Neural progenitor cell (in vitro differentiated cells): ENCODE measurements at regions not wholly inside any gene's neighbourhood (a gene's known extent, or its start where the extent isn't known, plus 50 kb on each side); places are given as distances from the start of the nearest gene placed in this dataset.

ENCODE experiments used
- DNase-seq: peaks from one replicate; pipeline ENCODE4 v3.0.0-alpha.2; 2016; ENCODE audit warnings: low spot score
- H2AFZ ChIP-seq: fragments of 200-600 bp; sonication (generic); replicated peaks from 2 replicates; pipeline ENCODE4 v1.6.1; 2016; ENCODE audit warnings: antibody characterized with exemption
- H3F3A ChIP-seq: fragments of 200-600 bp; sonication (generic); 2 replicates; pipeline ENCODE4 v1.6.1; 2016; ENCODE audit warnings: antibody characterized with exemption, low read depth
- H3K27ac ChIP-seq: fragments of 200-600 bp; sonication (generic); 2 replicates; pipeline ENCODE4 v1.5.1; 2016; ENCODE audit warnings: mild to moderate bottlenecking
- H3K27me3 ChIP-seq: fragments of 200-600 bp; sonication (generic); 2 replicates; pipeline ENCODE4 v1.6.1; 2016; ENCODE audit warnings: mild to moderate bottlenecking, moderate library complexity
- H3K36me3 ChIP-seq: fragments of 200-600 bp; sonication (generic); 2 replicates; pipeline ENCODE4 v1.5.1; 2016
- H3K4me1 ChIP-seq: fragments of 200-600 bp; sonication (generic); 2 replicates; pipeline ENCODE4 v1.6.1; 2016; ENCODE audit warnings: mixed run types
- H3K4me2 ChIP-seq: fragments of 200-600 bp; sonication (generic); 2 replicates; pipeline ENCODE4 v1.6.1; 2016
- H3K4me3 ChIP-seq: fragments of 200-600 bp; sonication (generic); 2 replicates; pipeline ENCODE4 v1.5.1; 2016
- H3K79me2 ChIP-seq: fragments of 200-600 bp; sonication (generic); 2 replicates; pipeline ENCODE4 v1.6.1; 2016; ENCODE audit warnings: low read depth
- H3K9ac ChIP-seq: fragments of 200-600 bp; sonication (generic); 2 replicates; pipeline ENCODE4 v1.6.1; 2016
- H3K9me3 ChIP-seq: fragments of 200-600 bp; sonication (generic); 2 replicates; pipeline ENCODE4 v1.5.1; 2016; ENCODE audit warnings: low read depth
- H4K20me1 ChIP-seq: fragments of 200-600 bp; sonication (generic); 2 replicates; pipeline ENCODE4 v1.6.1; 2016; ENCODE audit warnings: low read depth
- H3K27ac Mint-ChIP-seq: 3 replicates; pipeline ENCODE4 v1.8.0; 2021; ENCODE audit warnings: mixed read lengths
- H3K27me3 Mint-ChIP-seq: 2 replicates; pipeline ENCODE4 v1.8.0; 2022; ENCODE audit warnings: low read depth, mild to moderate bottlenecking, inconsistent platforms, moderate library complexity, mixed read lengths; ENCODE audit not compliant: insufficient read depth
- H3K36me3 Mint-ChIP-seq: 3 replicates; pipeline ENCODE4 v1.8.0; 2021; ENCODE audit warnings: mixed read lengths
- H3K4me1 Mint-ChIP-seq: 3 replicates; pipeline ENCODE4 v1.8.0; 2021; ENCODE audit warnings: mixed read lengths
- H3K4me3 Mint-ChIP-seq: 3 replicates; pipeline ENCODE4 v1.8.0; 2021; ENCODE audit warnings: mild to moderate bottlenecking, moderate library complexity, mixed read lengths
- H3K9me3 Mint-ChIP-seq: 3 replicates; pipeline ENCODE4 v1.8.0; 2020; ENCODE audit warnings: mixed read lengths
- CTCF ChIP-seq: fragments of 200-600 bp; sonication (generic); IDR thresholded peaks from 2 replicates; pipeline ENCODE4 v1.5.1; 2017; ENCODE audit warnings: antibody characterized with exemption, mild to moderate bottlenecking
- EZH2 ChIP-seq: fragments of 200-600 bp; sonication (generic); IDR thresholded peaks from 2 replicates; pipeline ENCODE4 v1.6.1; 2017; ENCODE audit warnings: antibody characterized with exemption, mild to moderate bottlenecking, moderate library complexity
- EZH2phosphoT487 ChIP-seq: fragments of 200-600 bp; sonication (generic); IDR thresholded peaks from 2 replicates; pipeline ENCODE4 v1.6.1; 2017; ENCODE audit warnings: antibody characterized with exemption

GRCh38 chr13:70339738-70340137, 231.5 kb upstream of the KLHL1 start:
- no peak for TF ChIP-seq EZH2
- no peak for TF ChIP-seq EZH2phosphoT487
- TF ChIP-seq CTCF = peak; percentile 79
- Histone ChIP-seq H3F3A (no peaks in the 10 kb centered on the region), H3K9me3 (no peaks in the 10 kb centered on the region), H3K27ac (no peak overlapping the region), H2AFZ (peak overlapping the region; percentile 79), H3K79me2 (no peaks in the 10 kb centered on the region), H3K4me3 (no peak overlapping the region), H3K4me1 (no peaks in the 10 kb centered on the region), H3K27me3 (no peaks in the 10 kb centered on the region), H3K9ac (no peak overlapping the region), H4K20me1 (no peaks in the 10 kb centered on the region), H3K36me3 (no peaks in the 10 kb centered on the region), H3K4me2 (no peak overlapping the region)
- Mint-ChIP-seq H3K9me3 (no peaks in the 10 kb centered on the region), H3K36me3 (no peaks in the 10 kb centered on the region), H3K4me1 (no peaks in the 10 kb centered on the region), H3K27me3 (no peaks in the 10 kb centered on the region), H3K4me3 (no peak overlapping the region), H3K27ac (no peak overlapping the region)
- peak; percentile 64 for DNase-seq

GRCh38 chr13:70338609-70339008, 230.4 kb upstream of the KLHL1 start:
- Histone ChIP-seq H3K4me1 (no peaks in the 10 kb centered on the region), H3K9me3 (no peaks in the 10 kb centered on the region), H3K4me3 (no peak overlapping the region), H3K27ac (no peak overlapping the region), H4K20me1 (no peaks in the 10 kb centered on the region), H3K9ac (no peak overlapping the region), H2AFZ (no peak overlapping the region), H3K36me3 (no peaks in the 10 kb centered on the region), H3K79me2 (no peaks in the 10 kb centered on the region), H3K4me2 (no peak overlapping the region), H3K27me3 (no peaks in the 10 kb centered on the region), H3F3A (no peaks in the 10 kb centered on the region)
- Mint-ChIP-seq H3K27ac (no peak overlapping the region), H3K36me3 (no peaks in the 10 kb centered on the region), H3K9me3 (no peaks in the 10 kb centered on the region), H3K4me1 (no peaks in the 10 kb centered on the region), H3K4me3 (no peak overlapping the region), H3K27me3 (no peaks in the 10 kb centered on the region)
- no peak for TF ChIP-seq CTCF
- no peak for TF ChIP-seq EZH2phosphoT487
- TF ChIP-seq EZH2 = no peak
- no peak for DNase-seq

- Histone ChIP-seq H4K20me1 (no peaks in the 10 kb centered on the region), H3F3A (no peaks in the 10 kb centered on the region), H2AFZ (no peak overlapping the region), H3K9ac (no peak overlapping the region), H3K27me3 (no peaks in the 10 kb centered on the region), H3K4me3 (no peak overlapping the region), H3K4me1 (no peaks in the 10 kb centered on the region), H3K36me3 (no peaks in the 10 kb centered on the region), H3K4me2 (no peak overlapping the region), H3K9me3 (no peaks in the 10 kb centered on the region), H3K79me2 (no peaks in the 10 kb centered on the region), H3K27ac (no peak overlapping the region)
- Mint-ChIP-seq H3K36me3 (no peaks in the 10 kb centered on the region), H3K4me1 (no peaks in the 10 kb centered on the region), H3K4me3 (no peak overlapping the region), H3K27ac (no peak overlapping the region), H3K27me3 (no peaks in the 10 kb centered on the region), H3K9me3 (no peaks in the 10 kb centered on the region)
- DNase-seq = no peak
- TF ChIP-seq EZH2phosphoT487 = no peak
- TF ChIP-seq CTCF = no peak
- no peak for TF ChIP-seq EZH2
These were observed 228.6 kb upstream of the KLHL1 start for GRCh38 chr13:70336866-70337265.

- Mint-ChIP-seq H3K27me3 (no peaks in the 10 kb centered on the region), H3K27ac (no peak overlapping the region), H3K36me3 (no peaks in the 10 kb centered on the region), H3K4me1 (no peaks in the 10 kb centered on the region), H3K9me3 (no peaks in the 10 kb centered on the region), H3K4me3 (no peak overlapping the region)
- no peak overlapping the region for H2AFZ ChIP-seq
- H3K4me1 ChIP-seq = no peaks in the 10 kb centered on the region
- H3K27me3 ChIP-seq = no peaks in the 10 kb centered on the region
- TF ChIP-seq EZH2phosphoT487 (no peak), CTCF (no peak), EZH2 (no peak)
- no peaks in the 10 kb centered on the region for H3F3A ChIP-seq
- no peak overlapping the region for H3K27ac ChIP-seq
- DNase-seq = no peak
- no peak overlapping the region for H3K9ac ChIP-seq
- H3K79me2 ChIP-seq = no peaks in the 10 kb centered on the region
- no peak overlapping the region for H3K4me2 ChIP-seq
- no peaks in the 10 kb centered on the region for H4K20me1 ChIP-seq
- no peaks in the 10 kb centered on the region for H3K36me3 ChIP-seq
- H3K4me3 ChIP-seq = no peak overlapping the region
- no peaks in the 10 kb centered on the region for H3K9me3 ChIP-seq
These were observed 225.5 kb upstream of the KLHL1 start for GRCh38 chr13:70333752-70334151.
